Endothelial cell of umbilical vein (primary cell): ENCODE measurements at regions not wholly inside any gene's neighbourhood (a gene's known extent, or its start where the extent isn't known, plus 50 kb on each side); places are given as distances from the start of the nearest gene placed in this dataset.

Source experiments
- BruUV-seq: library from RNA; stranded (reverse); fragments of 400-500 nt; replicated peaks from 2 replicates; lab custom pipeline; 2021; lab: Mats Ljungman, UMichigan
- CTCF ChIA-PET: fragments of 300-600, 350-600 bp; sonication (Branson Sonifier 250); formaldehyde crosslinking; loops from one replicate; lab custom pipeline; 2021; ENCODE audit warnings: antibody characterized with exemption, inconsistent platforms; lab: Charles Lee
- POLR2A ChIA-PET: fragments of 300-600, 350-600 bp; sonication (Branson Sonifier 250); formaldehyde crosslinking; loops from one replicate; lab custom pipeline; 2021; ENCODE audit warnings: antibody characterized with exemption, inconsistent platforms; lab: Charles Lee
- DNase-seq: peaks from one replicate; pipeline ENCODE4 v3.0.0-alpha.2; 2011; ENCODE audit warnings: low read depth, low spot score
- FAIRE-seq: peaks from 2 replicates; lab custom pipeline; 2011; peaks lifted over from hg19 to GRCh38; lab: Jason Lieb, UNC
- H2AFZ ChIP-seq: 2 replicates; pipeline ENCODE4 v1.6.0; 2012; ENCODE audit warnings: low read depth, low read length, control low read depth, inconsistent platforms
- H3K27ac ChIP-seq: 2 replicates; pipeline ENCODE4 v1.5.1; 2011; ENCODE audit warnings: low read depth, mild to moderate bottlenecking, control low read depth, low read length, moderate library complexity; ENCODE audit not compliant: insufficient read depth
- H3K27me3 ChIP-seq, 2 experiments: 2 replicates each; pipeline versions ENCODE4 v1.6.0 to v1.6.1; 2011; ENCODE audit warnings: low read length in 2 of 2, mixed read lengths in 1 of 2; ENCODE audit not compliant: control insufficient read depth in 2 of 2, insufficient read depth in 2 of 2
- H3K36me3 ChIP-seq, 2 experiments: 2 replicates in 1 of 2; 3 replicates in 1 of 2; pipeline ENCODE4 v1.5.1; 2011; ENCODE audit warnings: low read length in 2 of 2, mild to moderate bottlenecking in 1 of 2, moderate library complexity in 1 of 2; ENCODE audit not compliant: control insufficient read depth in 2 of 2, insufficient read depth in 2 of 2; ENCODE audit errors: extremely low read depth in 1 of 2
- H3K4me1 ChIP-seq: 3 replicates; pipeline ENCODE4 v1.5.1; 2011; ENCODE audit warnings: mild to moderate bottlenecking, low read length; ENCODE audit not compliant: control insufficient read depth, insufficient read depth; ENCODE audit errors: extremely low read depth
- H3K4me2 ChIP-seq: 2 replicates; pipeline ENCODE4 v1.6.1; 2011; ENCODE audit warnings: low read length, control low read depth, mixed read lengths; ENCODE audit not compliant: insufficient read depth
- H3K4me3 ChIP-seq, 3 experiments: fragments of 200-600 bp in 1 of 3; sonication (generic), shearing (Covaris generic) in 1 of 3; replicated peaks in 1 of 3; 2 replicates each; pipeline ENCODE4 v1.5.1; 2011 to 2016; ENCODE audit warnings: control low read depth in 3 of 3, low read length in 3 of 3, mild to moderate bottlenecking in 2 of 3, inconsistent platforms in 1 of 3, low read depth in 1 of 3, moderate library complexity in 1 of 3; ENCODE audit not compliant: insufficient read depth in 1 of 3
- H3K79me2 ChIP-seq: 2 replicates; pipeline ENCODE4 v1.6.0; 2012; ENCODE audit warnings: low read length, inconsistent platforms; ENCODE audit not compliant: control insufficient read depth, insufficient read depth
- H3K9ac ChIP-seq: replicated peaks from 2 replicates; pipeline ENCODE3; 2011; ENCODE audit warnings: low read length, control low read depth; ENCODE audit not compliant: insufficient read depth; ENCODE audit errors: extremely low read depth
- H3K9me1 ChIP-seq: replicated peaks from 3 replicates; pipeline ENCODE4 v1.6.0; 2011; ENCODE audit warnings: mild to moderate bottlenecking, low read length; ENCODE audit not compliant: control insufficient read depth, insufficient read depth; ENCODE audit errors: extremely low read depth
- H3K9me3 ChIP-seq: replicated peaks from 2 replicates; pipeline ENCODE4 v1.5.1; 2012; ENCODE audit warnings: low read length, inconsistent platforms; ENCODE audit not compliant: control insufficient read depth, insufficient read depth
- H4K20me1 ChIP-seq: replicated peaks from 2 replicates; pipeline ENCODE3; 2011; ENCODE audit warnings: mild to moderate bottlenecking, low read length; ENCODE audit not compliant: control insufficient read depth, insufficient read depth; ENCODE audit errors: extremely low read depth
- EZH2 ChIP-seq: IDR thresholded peaks from 2 replicates; pipeline ENCODE4 v1.6.1; 2012; ENCODE audit warnings: borderline replicate concordance, low read depth, mild to moderate bottlenecking, moderate library complexity, low read length, inconsistent platforms; ENCODE audit not compliant: severe bottlenecking
- FOS ChIP-seq: IDR thresholded peaks from 2 replicates; pipeline ENCODE4 v1.6.1; 2011; ENCODE audit warnings: mild to moderate bottlenecking, low read length, moderate library complexity, borderline replicate concordance; ENCODE audit not compliant: insufficient read depth
- GATA2 ChIP-seq: IDR thresholded peaks from 2 replicates; pipeline ENCODE4 v1.7.0; 2011; ENCODE audit warnings: low read depth, mild to moderate bottlenecking, moderate library complexity, mixed read lengths, low read length; ENCODE audit not compliant: insufficient read length, insufficient read depth
- JUN ChIP-seq: IDR thresholded peaks from 2 replicates; pipeline ENCODE4 v1.6.1; 2011; ENCODE audit warnings: borderline replicate concordance, low read depth; ENCODE audit not compliant: insufficient read length, insufficient read depth
- MYC ChIP-seq: IDR thresholded peaks from one replicate; pipeline ENCODE4 v1.6.1; 2011; ENCODE audit warnings: mild to moderate bottlenecking, low read depth, low read length
- POLR2A ChIP-seq: IDR thresholded peaks from 2 replicates; pipeline ENCODE4 v1.6.1; 2012; ENCODE audit warnings: low read depth, mild to moderate bottlenecking, control low read depth, low read length
- POLR2AphosphoS5 ChIP-seq: IDR thresholded peaks from 2 replicates; pipeline ENCODE4 v1.6.1; 2012; ENCODE audit warnings: low read depth, mild to moderate bottlenecking, control low read depth, low read length, moderate library complexity; ENCODE audit not compliant: insufficient read depth
- dilution Hi-C: fragments of 300-500 bp; cut with MboI; formaldehyde crosslinking; loops from one replicate; pipeline ENCODE4 v1.15.0; 2019; ENCODE audit warnings: low sequenced_read_pairs; ENCODE audit not compliant: extremely low pct_ligation_motif_present
- intact Hi-C: fragments of 100-400 bp; cut with micrococcal nuclease; formaldehyde crosslinking; loops from one replicate; pipeline ENCODE4 v1.10.0; 2022
- TF ChIP-seq, protein P1 (sequence below), 2 donors: IDR thresholded peaks; 1 replicate in 1 of 2; 2 replicates in 1 of 2; pipeline ENCODE4 v1.5.1; 2011; ENCODE audit warnings: low read length in 2 of 2, mild to moderate bottlenecking in 2 of 2, moderate library complexity in 2 of 2, control low read depth in 1 of 2, inconsistent platforms in 1 of 2, low read depth in 1 of 2; ENCODE audit not compliant: insufficient read depth in 1 of 2; ENCODE audit errors: extremely low read depth in 1 of 2
- TF ChIP-seq, protein P2 (sequence below): IDR thresholded peaks from 2 replicates; pipeline ENCODE4 v1.6.1; 2011; ENCODE audit not compliant: insufficient read depth, insufficient read length

DNA sequence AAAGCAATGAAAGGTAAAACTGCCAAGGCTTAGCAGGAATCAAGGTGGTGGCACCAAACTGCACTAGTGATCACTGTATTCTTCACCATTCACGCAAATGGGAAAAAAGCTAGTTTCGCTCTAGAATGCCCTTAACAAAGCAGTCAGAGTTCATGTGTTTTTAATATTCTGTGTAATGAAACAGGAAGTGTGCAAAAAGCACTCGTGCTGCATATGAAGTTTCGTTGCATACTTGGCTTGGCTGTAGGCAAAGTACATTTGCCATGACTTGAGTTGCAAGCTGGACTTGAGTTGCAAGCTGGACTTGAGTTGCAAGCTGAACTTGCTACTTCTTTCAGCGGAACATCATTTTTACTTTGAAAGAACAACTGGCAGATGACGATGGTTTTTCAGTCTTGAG, 55.4 kb downstream of the FOXI1 start:
- dilution Hi-C loops, result no loop called here
- Histone ChIP-seq H3K4me3 (no peak overlapping the region), H2AFZ (no peak overlapping the region), H3K4me2 (no peak overlapping the region), H3K9me1 (no peaks in the 10 kb centered on the region), H3K27me3 (no peaks in the 10 kb centered on the region), H3K27ac (no peak overlapping the region), H3K79me2 (no peaks in the 10 kb centered on the region), H3K36me3 (no peaks in the 10 kb centered on the region), H4K20me1 (no peaks in the 10 kb centered on the region), H3K9ac (no peak overlapping the region), H3K9me3 (no peaks in the 10 kb centered on the region), H3K4me1 (no peaks in the 10 kb centered on the region)
- POLR2A ChIA-PET, result no interaction called here
- TF ChIP-seq FOS, result no peak
- TF ChIP-seq JUN, result no peak
- TF ChIP-seq POLR2AphosphoS5, result no peak
- TF ChIP-seq, protein P1, sequence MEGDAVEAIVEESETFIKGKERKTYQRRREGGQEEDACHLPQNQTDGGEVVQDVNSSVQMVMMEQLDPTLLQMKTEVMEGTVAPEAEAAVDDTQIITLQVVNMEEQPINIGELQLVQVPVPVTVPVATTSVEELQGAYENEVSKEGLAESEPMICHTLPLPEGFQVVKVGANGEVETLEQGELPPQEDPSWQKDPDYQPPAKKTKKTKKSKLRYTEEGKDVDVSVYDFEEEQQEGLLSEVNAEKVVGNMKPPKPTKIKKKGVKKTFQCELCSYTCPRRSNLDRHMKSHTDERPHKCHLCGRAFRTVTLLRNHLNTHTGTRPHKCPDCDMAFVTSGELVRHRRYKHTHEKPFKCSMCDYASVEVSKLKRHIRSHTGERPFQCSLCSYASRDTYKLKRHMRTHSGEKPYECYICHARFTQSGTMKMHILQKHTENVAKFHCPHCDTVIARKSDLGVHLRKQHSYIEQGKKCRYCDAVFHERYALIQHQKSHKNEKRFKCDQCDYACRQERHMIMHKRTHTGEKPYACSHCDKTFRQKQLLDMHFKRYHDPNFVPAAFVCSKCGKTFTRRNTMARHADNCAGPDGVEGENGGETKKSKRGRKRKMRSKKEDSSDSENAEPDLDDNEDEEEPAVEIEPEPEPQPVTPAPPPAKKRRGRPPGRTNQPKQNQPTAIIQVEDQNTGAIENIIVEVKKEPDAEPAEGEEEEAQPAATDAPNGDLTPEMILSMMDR (IDR thresholded peaks at IDR 0.05; ENCODE audit: extremely low read depth in 1 of 2, insufficient read depth in 1 of 2, low read depth in 1 of 2, low read length in 2 of 2), result no peak
- no peak for TF ChIP-seq GATA2
- TF ChIP-seq MYC, result no peak
- no peak for TF ChIP-seq POLR2A
- no peak for TF ChIP-seq EZH2
- TF ChIP-seq, protein P2, sequence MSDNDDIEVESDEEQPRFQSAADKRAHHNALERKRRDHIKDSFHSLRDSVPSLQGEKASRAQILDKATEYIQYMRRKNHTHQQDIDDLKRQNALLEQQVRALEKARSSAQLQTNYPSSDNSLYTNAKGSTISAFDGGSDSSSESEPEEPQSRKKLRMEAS, result no peak
- DNase-seq (no peak), FAIRE-seq (peak; percentile 43)
- BruUV-seq, result no TSS peak
- CTCF ChIA-PET, result interaction anchor here (0.7 to 1.5 kb wide), 4 partner anchors 19 to 50 kb away, joined by 3 to 5 read pairs (median 3); no protein-coding TSS in a partner anchor
- intact Hi-C loops, result no loop called here
